ENCODE measurements at regions not wholly inside any gene's neighbourhood (a gene's known extent, or its start where the extent isn't known, plus 50 kb on each side); places are given as distances from the start of the nearest gene placed in this dataset.

DNA sequence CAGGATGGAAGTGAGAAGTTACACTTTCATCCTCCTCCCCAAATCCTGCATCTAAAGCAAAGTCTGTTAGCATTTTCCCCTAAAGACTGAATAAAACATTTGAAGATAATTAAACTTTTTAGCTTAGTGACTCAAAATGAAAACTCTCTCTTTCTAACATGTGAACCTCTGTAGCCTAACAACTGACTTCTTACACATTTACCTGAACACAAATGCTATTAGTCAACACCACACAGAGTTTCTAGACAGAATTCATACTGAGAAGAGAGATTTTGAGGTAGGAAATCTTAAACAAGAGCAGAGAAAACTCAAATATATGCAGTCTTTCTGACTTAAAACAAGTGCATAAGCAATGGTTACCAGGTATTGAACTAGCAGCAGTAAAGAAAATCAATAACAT is 149.9 kb upstream of the SMLR1 start:
- no peak overlapping the region for H3K4me2 ChIP-seq (ENCODE audit: insufficient read depth, low read length)
- H3K4me3 ChIP-seq (replicated peaks in 1 of 3; ENCODE audit: insufficient read depth in 1 of 3, low read depth in 1 of 3, low read length in 3 of 3) = no peak overlapping the region
- dilution Hi-C loops (cut with MboI; ENCODE audit: extremely low pct_ligation_motif_present, low sequenced_read_pairs) (no loop called here), intact Hi-C loops (cut with micrococcal nuclease) (no loop called here)
- H3K36me3 ChIP-seq (ENCODE audit: control insufficient read depth in 2 of 2, extremely low read depth in 1 of 2, insufficient read depth in 2 of 2, low read length in 2 of 2) = no peaks in the 10 kb centered on the region
- ChIA-PET POLR2A (no interaction called here), CTCF (interaction anchor here (1.6 to 2.6 kb wide), 2 partner anchors 20 to 46 kb away, joined by 4 to 17 read pairs; no protein-coding TSS in a partner anchor)
- H2AFZ ChIP-seq (ENCODE audit: low read depth, low read length) = no peak overlapping the region
- H3K4me1 ChIP-seq (ENCODE audit: control insufficient read depth, extremely low read depth, insufficient read depth, low read length) = peaks cover 18% of the 10 kb centered on the region
- DNase-seq (ENCODE audit: low read depth, low spot score) (no peak), FAIRE-seq (no peak)
- no peak for TF ChIP-seq FOS (IDR thresholded peaks at IDR 0.05; ENCODE audit: borderline replicate concordance, insufficient read depth, low read length)
- no peak for TF ChIP-seq JUN (IDR thresholded peaks at IDR 0.05; ENCODE audit: borderline replicate concordance, insufficient read depth, insufficient read length, low read depth)
- TF ChIP-seq EZH2 (IDR thresholded peaks at IDR 0.05; ENCODE audit: borderline replicate concordance, low read depth, low read length, severe bottlenecking) = no peak
- no peak for TF ChIP-seq GATA2 (IDR thresholded peaks at IDR 0.05; ENCODE audit: insufficient read depth, insufficient read length, low read depth, low read length)
- TF ChIP-seq, protein P1, sequence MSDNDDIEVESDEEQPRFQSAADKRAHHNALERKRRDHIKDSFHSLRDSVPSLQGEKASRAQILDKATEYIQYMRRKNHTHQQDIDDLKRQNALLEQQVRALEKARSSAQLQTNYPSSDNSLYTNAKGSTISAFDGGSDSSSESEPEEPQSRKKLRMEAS (IDR thresholded peaks at IDR 0.05; ENCODE audit: insufficient read depth, insufficient read length) = no peak
- TF ChIP-seq POLR2AphosphoS5 (IDR thresholded peaks at IDR 0.05; ENCODE audit: insufficient read depth, low read depth, low read length) = no peak
- no peak for TF ChIP-seq POLR2A (IDR thresholded peaks at IDR 0.05; ENCODE audit: low read depth, low read length)
- TF ChIP-seq, protein P2, sequence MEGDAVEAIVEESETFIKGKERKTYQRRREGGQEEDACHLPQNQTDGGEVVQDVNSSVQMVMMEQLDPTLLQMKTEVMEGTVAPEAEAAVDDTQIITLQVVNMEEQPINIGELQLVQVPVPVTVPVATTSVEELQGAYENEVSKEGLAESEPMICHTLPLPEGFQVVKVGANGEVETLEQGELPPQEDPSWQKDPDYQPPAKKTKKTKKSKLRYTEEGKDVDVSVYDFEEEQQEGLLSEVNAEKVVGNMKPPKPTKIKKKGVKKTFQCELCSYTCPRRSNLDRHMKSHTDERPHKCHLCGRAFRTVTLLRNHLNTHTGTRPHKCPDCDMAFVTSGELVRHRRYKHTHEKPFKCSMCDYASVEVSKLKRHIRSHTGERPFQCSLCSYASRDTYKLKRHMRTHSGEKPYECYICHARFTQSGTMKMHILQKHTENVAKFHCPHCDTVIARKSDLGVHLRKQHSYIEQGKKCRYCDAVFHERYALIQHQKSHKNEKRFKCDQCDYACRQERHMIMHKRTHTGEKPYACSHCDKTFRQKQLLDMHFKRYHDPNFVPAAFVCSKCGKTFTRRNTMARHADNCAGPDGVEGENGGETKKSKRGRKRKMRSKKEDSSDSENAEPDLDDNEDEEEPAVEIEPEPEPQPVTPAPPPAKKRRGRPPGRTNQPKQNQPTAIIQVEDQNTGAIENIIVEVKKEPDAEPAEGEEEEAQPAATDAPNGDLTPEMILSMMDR (IDR thresholded peaks at IDR 0.05; ENCODE audit: extremely low read depth in 1 of 2, insufficient read depth in 1 of 2, low read depth in 1 of 2, low read length in 2 of 2) = no peak
- TF ChIP-seq MYC (IDR thresholded peaks at IDR 0.05; ENCODE audit: low read depth, low read length) = no peak
- no peaks in the 10 kb centered on the region for H3K27me3 ChIP-seq (ENCODE audit: control insufficient read depth in 2 of 2, insufficient read depth in 2 of 2, low read length in 2 of 2)
- peaks cover 2% of the 10 kb centered on the region for H3K9me1 ChIP-seq (replicated peaks; ENCODE audit: control insufficient read depth, extremely low read depth, insufficient read depth, low read length)
- H3K27ac ChIP-seq (ENCODE audit: insufficient read depth, low read depth, low read length) = no peak overlapping the region
- BruUV-seq (replicated peaks) = no TSS peak
- no peaks in the 10 kb centered on the region for H3K9me3 ChIP-seq (replicated peaks; ENCODE audit: control insufficient read depth, insufficient read depth, low read length)
- no peak overlapping the region for H3K9ac ChIP-seq (replicated peaks; ENCODE audit: extremely low read depth, insufficient read depth, low read length)
- H3K79me2 ChIP-seq (ENCODE audit: control insufficient read depth, insufficient read depth, low read length) = no peaks in the 10 kb centered on the region
- H4K20me1 ChIP-seq (replicated peaks; ENCODE audit: control insufficient read depth, extremely low read depth, insufficient read depth, low read length) = no peaks in the 10 kb centered on the region

Measured in endothelial cell of umbilical vein (primary cell).